DMS53 treated with DMSO at 0.1 percent for 48 hours (cell line): ENCODE measurements at regions not wholly inside any gene's neighbourhood (a gene's known extent, or its start where the extent isn't known, plus 50 kb on each side); places are given as distances from the start of the nearest gene placed in this dataset.

Source experiments
- DNase-seq: peaks from one replicate; lab custom pipeline; 2025; ENCODE audit not compliant: unreplicated experiment; lab: John Stamatoyannopoulos, UW

GRCh38 chr6:14858808-14859207 is 387.1 kb upstream of the JARID2 start:
- no peak for DNase-seq

- DNase-seq, result no peak
Measured at GRCh38 chr6:14860774-14861173, 385.1 kb upstream of the JARID2 start.

GRCh38 chr6:14861491-14861943 is 384.4 kb upstream of the JARID2 start:
- no peak for DNase-seq

- DNase-seq, result no peak
Measured at GRCh38 chr6:14862845-14863244, 383.0 kb upstream of the JARID2 start.

GRCh38 chr6:14863902-14864850 is 381.7 kb upstream of the JARID2 start:
- DNase-seq, result peak; percentile 5

- no peak for DNase-seq
Measured at GRCh38 chr6:14865531-14866100, 380.3 kb upstream of the JARID2 start.

GRCh38 chr6:14867802-14868201 is 378.1 kb upstream of the JARID2 start:
- no peak for DNase-seq

GRCh38 chr6:14871221-14871620 is 374.6 kb upstream of the JARID2 start:
- DNase-seq, result no peak

GRCh38 chr6:14873101-14873500 is 372.8 kb upstream of the JARID2 start:
- no peak for DNase-seq

- no peak for DNase-seq
Measured at GRCh38 chr6:14873781-14874441, 372.0 kb upstream of the JARID2 start.

GRCh38 chr6:14874975-14875480 is 370.8 kb upstream of the JARID2 start:
- DNase-seq, result no peak

GRCh38 chr6:14875481-14876063 is 370.3 kb upstream of the JARID2 start:
- DNase-seq, result no peak

- DNase-seq, result peak; percentile 31
Measured at GRCh38 chr6:14876778-14877613, 368.9 kb upstream of the JARID2 start.

GRCh38 chr6:14877758-14878157 is 368.1 kb upstream of the JARID2 start:
- no peak for DNase-seq

- DNase-seq, result no peak
Measured at GRCh38 chr6:14880052-14880451, 365.8 kb upstream of the JARID2 start.

GRCh38 chr6:14880677-14881076 is 365.2 kb upstream of the JARID2 start:
- DNase-seq, result no peak

GRCh38 chr6:14881398-14881797 is 364.5 kb upstream of the JARID2 start:
- no peak for DNase-seq

GRCh38 chr6:14882394-14883026 is 363.4 kb upstream of the JARID2 start:
- DNase-seq, result no peak

GRCh38 chr6:14883921-14884320 is 361.9 kb upstream of the JARID2 start:
- DNase-seq, result no peak

GRCh38 chr6:14885498-14885897 is 360.4 kb upstream of the JARID2 start:
- no peak for DNase-seq
